Spleen (tissue), 7 donors: ENCODE measurements at regions not wholly inside any gene's neighbourhood (a gene's known extent, or its start where the extent isn't known, plus 50 kb on each side); places are given as distances from the start of the nearest gene placed in this dataset.

Source experiments
- POLR2A ChIP-seq, 3 donors: fragments of 450-650 bp; IDR thresholded peaks; one replicate each; pipeline ENCODE4 v1.5.1; 2017; ENCODE audit warnings: antibody characterized with exemption in 3 of 3, mild to moderate bottlenecking in 1 of 3
- TF ChIP-seq, protein P1 (sequence below), 11 experiments: fragments of 200-600 bp in 7 of 11; fragments of 450-650 bp in 4 of 11; sonication (generic) in 4 of 11; IDR thresholded peaks in 8 of 11; conservative IDR thresholded peaks in 3 of 11; 1 replicate in 7 of 11; 2 replicates in 4 of 11; pipeline versions ENCODE4 v1.4.0 to v1.8.0; 2016 to 2021; ENCODE audit warnings: antibody characterized with exemption in 11 of 11, inconsistent platforms in 4 of 11, mild to moderate bottlenecking in 1 of 11
- donor health status: DM: no; HTN: no; CAD: no; lungs with moderate emphysema.
- donor health status: DM: no; HTN: no; CAD: no.
- donor health status: DM: no; HTN: no; CAD: no.

DNA sequence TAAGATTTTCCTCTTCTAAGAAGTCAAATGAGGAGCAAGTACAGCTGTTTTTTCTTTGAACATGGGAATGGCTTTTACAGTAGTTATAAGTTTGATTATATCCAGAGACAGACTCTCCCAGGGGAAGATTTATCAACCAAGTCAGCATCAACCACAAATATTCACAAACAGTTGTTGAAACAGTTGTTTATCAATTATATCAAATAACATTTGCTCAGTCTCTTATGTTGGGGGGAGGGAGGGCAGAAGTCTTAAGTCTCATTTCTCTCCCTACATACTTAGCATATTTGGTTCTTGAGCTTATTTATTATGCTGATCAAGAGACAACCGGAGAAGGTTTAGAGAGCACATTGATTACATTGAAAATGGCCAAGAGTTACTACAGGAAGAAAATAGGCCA is 110.1 kb downstream of the FBXO8 start:
- TF ChIP-seq POLR2A (IDR thresholded peaks at IDR 0.05), result no peak
- TF ChIP-seq, protein P1, sequence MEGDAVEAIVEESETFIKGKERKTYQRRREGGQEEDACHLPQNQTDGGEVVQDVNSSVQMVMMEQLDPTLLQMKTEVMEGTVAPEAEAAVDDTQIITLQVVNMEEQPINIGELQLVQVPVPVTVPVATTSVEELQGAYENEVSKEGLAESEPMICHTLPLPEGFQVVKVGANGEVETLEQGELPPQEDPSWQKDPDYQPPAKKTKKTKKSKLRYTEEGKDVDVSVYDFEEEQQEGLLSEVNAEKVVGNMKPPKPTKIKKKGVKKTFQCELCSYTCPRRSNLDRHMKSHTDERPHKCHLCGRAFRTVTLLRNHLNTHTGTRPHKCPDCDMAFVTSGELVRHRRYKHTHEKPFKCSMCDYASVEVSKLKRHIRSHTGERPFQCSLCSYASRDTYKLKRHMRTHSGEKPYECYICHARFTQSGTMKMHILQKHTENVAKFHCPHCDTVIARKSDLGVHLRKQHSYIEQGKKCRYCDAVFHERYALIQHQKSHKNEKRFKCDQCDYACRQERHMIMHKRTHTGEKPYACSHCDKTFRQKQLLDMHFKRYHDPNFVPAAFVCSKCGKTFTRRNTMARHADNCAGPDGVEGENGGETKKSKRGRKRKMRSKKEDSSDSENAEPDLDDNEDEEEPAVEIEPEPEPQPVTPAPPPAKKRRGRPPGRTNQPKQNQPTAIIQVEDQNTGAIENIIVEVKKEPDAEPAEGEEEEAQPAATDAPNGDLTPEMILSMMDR (IDR thresholded peaks at IDR 0.05 in 8 of 11, conservative IDR thresholded peaks at IDR 0.05 in 3 of 11), result no peak
